H1 (cell line): ENCODE measurements at regions not wholly inside any gene's neighbourhood (a gene's known extent, or its start where the extent isn't known, plus 50 kb on each side); places are given as distances from the start of the nearest gene placed in this dataset.

Experiments used
- CTCF ChIA-PET: fragments of 300-600 bp; sonication (Branson Sonifier 250); formaldehyde crosslinking; loops from one replicate; lab custom pipeline; 2021; ENCODE audit not compliant: partially characterized antibody; lab: Charles Lee
- POLR2A ChIA-PET: fragments of 300-600 bp; sonication (Branson Sonifier 250); formaldehyde crosslinking; loops from one replicate; lab custom pipeline; 2021; ENCODE audit warnings: inconsistent platforms; ENCODE audit not compliant: partially characterized antibody; lab: Charles Lee
- DNase-seq, 2 experiments: peaks; one replicate each; pipeline versions ENCODE4 v3.0.0 to v3.0.0-alpha.2; 2010 to 2022; ENCODE audit warnings: low spot score in 2 of 2, low read depth in 1 of 2, mixed read lengths in 1 of 2
- FAIRE-seq: peaks from 2 replicates; lab custom pipeline; 2011; peaks lifted over from hg19 to GRCh38; lab: Jason Lieb, UNC
- H2AFZ ChIP-seq: 2 replicates; pipeline ENCODE4 v1.8.1; 2012; ENCODE audit warnings: low read length, inconsistent platforms
- H2AK5ac ChIP-seq: 2 replicates; pipeline ENCODE4 v1.6.1; 2013; ENCODE audit warnings: low read depth, low read length
- H2BK120ac ChIP-seq: replicated peaks from 2 replicates; pipeline ENCODE3; 2013; ENCODE audit warnings: low read depth, low read length, inconsistent platforms
- H2BK12ac ChIP-seq: 2 replicates; pipeline ENCODE4 v1.6.1; 2013; ENCODE audit warnings: low read depth, low read length
- H2BK15ac ChIP-seq: 2 replicates; pipeline ENCODE4 v1.6.1; 2013; ENCODE audit warnings: low read length
- H2BK20ac ChIP-seq: 2 replicates; pipeline ENCODE4 v1.6.1; 2013; ENCODE audit warnings: low read length
- H2BK5ac ChIP-seq: 2 replicates; pipeline ENCODE4 v1.6.1; 2013; ENCODE audit warnings: low read depth, low read length
- H3K14ac ChIP-seq: 2 replicates; pipeline ENCODE4 v1.6.1; 2013; ENCODE audit warnings: inconsistent platforms; ENCODE audit not compliant: insufficient read length
- H3K18ac ChIP-seq: 2 replicates; pipeline ENCODE4 v1.6.1; 2013; ENCODE audit warnings: low read length; ENCODE audit errors: extremely low read depth
- H3K23ac ChIP-seq: 2 replicates; pipeline ENCODE4 v1.6.1; 2013; ENCODE audit warnings: inconsistent platforms; ENCODE audit not compliant: insufficient read length
- H3K23me2 ChIP-seq: 2 replicates; pipeline ENCODE4 v1.6.1; 2013; ENCODE audit warnings: low read depth, low read length
- H3K27ac ChIP-seq: 2 replicates; pipeline ENCODE4 v1.6.1; 2011; ENCODE audit warnings: low read depth, low read length, inconsistent platforms
- H3K27me3 ChIP-seq, 4 experiments: replicated peaks in 1 of 4; 1 replicate in 1 of 4; 2 replicates in 3 of 4; pipeline versions ENCODE4 v1.6.1 to v1.8.1; 2011 to 2013; ENCODE audit warnings: low read length in 3 of 4, mild to moderate bottlenecking in 3 of 4, inconsistent platforms in 2 of 4, mixed read lengths in 2 of 4, moderate library complexity in 1 of 4; ENCODE audit not compliant: control insufficient read depth in 3 of 4, insufficient read depth in 3 of 4; ENCODE audit errors: extremely low read depth in 1 of 4
- H3K36me3 ChIP-seq, 4 experiments: 2 replicates each; pipeline versions ENCODE4 v1.6.1 to v1.8.1; 2011 to 2013; ENCODE audit warnings: mild to moderate bottlenecking in 4 of 4, low read length in 3 of 4, moderate library complexity in 2 of 4, control low read depth in 1 of 4, inconsistent platforms in 1 of 4; ENCODE audit not compliant: insufficient read depth in 4 of 4, control insufficient read depth in 2 of 4
- H3K4ac ChIP-seq: replicated peaks from 2 replicates; pipeline ENCODE3; 2013; ENCODE audit warnings: low read length, low read depth, mixed read lengths, inconsistent platforms; ENCODE audit not compliant: insufficient read length
- H3K4me1 ChIP-seq, 4 experiments: replicated peaks in 1 of 4; 1 replicate in 1 of 4; 2 replicates in 3 of 4; pipeline versions ENCODE4 v1.6.1 to v1.8.1; 2011 to 2013; ENCODE audit warnings: low read length in 3 of 4, inconsistent platforms in 2 of 4, mixed read lengths in 1 of 4; ENCODE audit not compliant: insufficient read depth in 4 of 4, control insufficient read depth in 3 of 4
- H3K4me2 ChIP-seq, 2 experiments: 2 replicates each; pipeline versions ENCODE4 v1.6.1 to v1.8.1; 2011 to 2013; ENCODE audit warnings: low read depth in 2 of 2, low read length in 2 of 2, control low read depth in 1 of 2, inconsistent platforms in 1 of 2, mild to moderate bottlenecking in 1 of 2; ENCODE audit not compliant: insufficient read depth in 1 of 2
- H3K4me3 ChIP-seq, 4 experiments: fragments of 200-600, 300-600 bp in 1 of 4; sonication (generic), shearing (Covaris generic), sonication (Bioruptor Twin) in 1 of 4; 2 replicates each; pipeline versions ENCODE4 v1.5.1 to v1.8.1; 2011 to 2016; ENCODE audit warnings: low read length in 4 of 4, low read depth in 3 of 4, control low read depth in 2 of 4, inconsistent platforms in 2 of 4, mild to moderate bottlenecking in 2 of 4, mixed read lengths in 1 of 4, moderate library complexity in 1 of 4; ENCODE audit not compliant: insufficient read depth in 2 of 4; ENCODE audit errors: extremely low read depth in 1 of 4
- H3K56ac ChIP-seq: replicated peaks from 2 replicates; pipeline ENCODE3; 2013; ENCODE audit warnings: low read depth, mild to moderate bottlenecking, mixed read lengths, low read length, inconsistent platforms; ENCODE audit not compliant: insufficient read length
- H3K79me1 ChIP-seq: 2 replicates; pipeline ENCODE4 v1.6.1; 2013; ENCODE audit warnings: low read depth, low read length, control low read depth
- H3K79me2 ChIP-seq, 2 experiments: 2 replicates each; pipeline versions ENCODE4 v1.6.1 to v1.8.1; 2012 to 2013; ENCODE audit warnings: low read length in 2 of 2, mild to moderate bottlenecking in 2 of 2, inconsistent platforms in 1 of 2; ENCODE audit not compliant: insufficient read depth in 2 of 2, control insufficient read depth in 1 of 2
- H3K9ac ChIP-seq, 4 experiments: replicated peaks in 1 of 4; 1 replicate in 1 of 4; 2 replicates in 3 of 4; pipeline versions ENCODE4 v1.6.1 to v1.8.1; 2011 to 2013; ENCODE audit warnings: low read depth in 3 of 4, low read length in 3 of 4, control low read depth in 2 of 4, mild to moderate bottlenecking in 2 of 4, moderate library complexity in 2 of 4, inconsistent platforms in 1 of 4; ENCODE audit errors: extremely low read depth in 1 of 4
- H3K9me3 ChIP-seq, 2 experiments: 2 replicates each; pipeline versions ENCODE4 v1.6.1 to v1.8.1; 2012 to 2013; ENCODE audit warnings: mild to moderate bottlenecking in 2 of 2, moderate library complexity in 2 of 2, control low read depth in 1 of 2, inconsistent platforms in 1 of 2, low read depth in 1 of 2, low read length in 1 of 2, mixed read lengths in 1 of 2; ENCODE audit not compliant: insufficient read depth in 2 of 2
- H4K20me1 ChIP-seq, 2 experiments: replicated peaks in 1 of 2; 2 replicates each; pipeline versions ENCODE3 to v1.8.1; 2011 to 2013; ENCODE audit warnings: inconsistent platforms in 2 of 2, low read length in 2 of 2, mild to moderate bottlenecking in 1 of 2; ENCODE audit not compliant: insufficient read depth in 2 of 2, control insufficient read depth in 1 of 2
- H4K5ac ChIP-seq: 2 replicates; pipeline ENCODE4 v1.6.1; 2013; ENCODE audit warnings: low read length, low read depth, mixed read lengths, inconsistent platforms; ENCODE audit not compliant: insufficient read length
- H4K8ac ChIP-seq: 2 replicates; pipeline ENCODE4 v1.8.0; 2013; ENCODE audit warnings: mild to moderate bottlenecking, moderate library complexity, low read length, inconsistent platforms; ENCODE audit not compliant: insufficient read depth; ENCODE audit errors: extremely low read depth
- H4K91ac ChIP-seq: replicated peaks from 2 replicates; pipeline ENCODE3; 2013; ENCODE audit warnings: low read length, mixed read lengths, inconsistent platforms; ENCODE audit not compliant: insufficient read length
- CBX5 ChIP-seq: fragments of 300-800, 300-1000 bp; sonication (generic); IDR thresholded peaks from 2 replicates; pipeline ENCODE4 v1.7.1; 2016; ENCODE audit warnings: antibody characterized with exemption, low read length, low read depth
- CHD1 ChIP-seq: IDR thresholded peaks from 2 replicates; pipeline ENCODE4 v1.6.1; 2012; ENCODE audit warnings: low read depth, low read length, improper control_type of control experiment
- CREB1 ChIP-seq: IDR thresholded peaks from 2 replicates; pipeline ENCODE4 v1.6.1; 2012; ENCODE audit warnings: inconsistent platforms
- GABPA ChIP-seq: IDR thresholded peaks from 2 replicates; pipeline ENCODE4 v1.6.1; 2011; ENCODE audit warnings: mild to moderate bottlenecking, low read length, moderate library complexity, borderline replicate concordance; ENCODE audit not compliant: insufficient read depth
- HDAC2 ChIP-seq, 2 experiments: fragments of 300-600 bp in 1 of 2; sonication (generic) in 1 of 2; IDR thresholded peaks; 2 replicates each; pipeline ENCODE4 v1.6.1; 2011 to 2012; ENCODE audit warnings: low read depth in 2 of 2, low read length in 2 of 2, mild to moderate bottlenecking in 2 of 2, moderate library complexity in 2 of 2, borderline replicate concordance in 1 of 2, inconsistent platforms in 1 of 2
- RBBP5 ChIP-seq: IDR thresholded peaks from 2 replicates; pipeline ENCODE4 v1.7.1; 2012; ENCODE audit warnings: low read depth, mild to moderate bottlenecking, inconsistent platforms, low read length, moderate library complexity, borderline replicate concordance
- SIN3A ChIP-seq, 2 experiments: IDR thresholded peaks in 1 of 2; conservative IDR thresholded peaks in 1 of 2; 2 replicates each; pipeline ENCODE4 v1.6.1; 2011 to 2012; ENCODE audit warnings: low read length in 2 of 2, improper control_type of control experiment in 1 of 2, low read depth in 1 of 2, mild to moderate bottlenecking in 1 of 2
- WGBS, 2 experiments: shearing (Covaris generic) in 1 of 2; methylation state at CpG; one replicate each; pipeline versions ENCODE4 v1.1.6 to v1.1.7; 2013 to 2015; ENCODE audit warnings: low lambda C conversion rate in 2 of 2, mixed read lengths in 2 of 2, inconsistent platforms in 1 of 2, low coverage in 1 of 2, missing lambda C conversion rate in 1 of 2; ENCODE audit not compliant: insufficient replicate concordance in 2 of 2, insufficient coverage in 1 of 2, insufficient read length in 1 of 2; ENCODE audit errors: extremely low coverage in 1 of 2, missing lambda C conversion rate in 1 of 2; 5-methylcytosine and 5-hydroxymethylcytosine counted together
- TF ChIP-seq, protein P1 (sequence below), 3 experiments: IDR thresholded peaks; 1 replicate in 2 of 3; 2 replicates in 1 of 3; pipeline versions ENCODE4 v1.5.1 to v1.6.1; 2011; ENCODE audit warnings: low read length in 3 of 3, mild to moderate bottlenecking in 3 of 3, inconsistent platforms in 2 of 3, low read depth in 1 of 3, moderate library complexity in 1 of 3; ENCODE audit not compliant: insufficient read depth in 1 of 3; ENCODE audit errors: control extremely low read depth in 1 of 3

- H3K9me3 ChIP-seq = no peaks in the 10 kb centered on the region
- FAIRE-seq (no peak), DNase-seq (no peak)
- no peak overlapping the region for H4K5ac ChIP-seq
- H3K9ac ChIP-seq = no peak overlapping the region
- no peak overlapping the region for H2BK20ac ChIP-seq
- H3K27ac ChIP-seq = no peak overlapping the region
- H4K20me1 ChIP-seq = no peaks in the 10 kb centered on the region
- no peak overlapping the region for H4K8ac ChIP-seq
- no peaks in the 10 kb centered on the region for H3K23me2 ChIP-seq
- H2AFZ ChIP-seq = no peak overlapping the region
- ChIA-PET POLR2A (no interaction called here), CTCF (interaction anchor here (1.4 kb wide), 1 partner anchor 41 kb away, joined by 3 read pairs; no protein-coding TSS in a partner anchor)
- H3K4me3 ChIP-seq = no peak overlapping the region
- H2BK5ac ChIP-seq = no peak overlapping the region
- no peaks in the 10 kb centered on the region for H3K36me3 ChIP-seq
- no peak overlapping the region for H3K4me2 ChIP-seq
- TF ChIP-seq CREB1 (no peak), CHD1 (no peak), CBX5 (no peak), HDAC2 (IDR thresholded peaks at IDR 0.05; ENCODE audit: borderline replicate concordance in 1 of 2, low read depth in 2 of 2, low read length in 2 of 2) (no peak), RBBP5 (no peak), SIN3A (conservative IDR thresholded peaks at IDR 0.05 in 1 of 2, IDR thresholded peaks at IDR 0.05 in 1 of 2; ENCODE audit: low read depth in 1 of 2, low read length in 2 of 2) (no peak), GABPA (no peak)
- TF ChIP-seq, protein P1, sequence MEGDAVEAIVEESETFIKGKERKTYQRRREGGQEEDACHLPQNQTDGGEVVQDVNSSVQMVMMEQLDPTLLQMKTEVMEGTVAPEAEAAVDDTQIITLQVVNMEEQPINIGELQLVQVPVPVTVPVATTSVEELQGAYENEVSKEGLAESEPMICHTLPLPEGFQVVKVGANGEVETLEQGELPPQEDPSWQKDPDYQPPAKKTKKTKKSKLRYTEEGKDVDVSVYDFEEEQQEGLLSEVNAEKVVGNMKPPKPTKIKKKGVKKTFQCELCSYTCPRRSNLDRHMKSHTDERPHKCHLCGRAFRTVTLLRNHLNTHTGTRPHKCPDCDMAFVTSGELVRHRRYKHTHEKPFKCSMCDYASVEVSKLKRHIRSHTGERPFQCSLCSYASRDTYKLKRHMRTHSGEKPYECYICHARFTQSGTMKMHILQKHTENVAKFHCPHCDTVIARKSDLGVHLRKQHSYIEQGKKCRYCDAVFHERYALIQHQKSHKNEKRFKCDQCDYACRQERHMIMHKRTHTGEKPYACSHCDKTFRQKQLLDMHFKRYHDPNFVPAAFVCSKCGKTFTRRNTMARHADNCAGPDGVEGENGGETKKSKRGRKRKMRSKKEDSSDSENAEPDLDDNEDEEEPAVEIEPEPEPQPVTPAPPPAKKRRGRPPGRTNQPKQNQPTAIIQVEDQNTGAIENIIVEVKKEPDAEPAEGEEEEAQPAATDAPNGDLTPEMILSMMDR (IDR thresholded peaks at IDR 0.05; ENCODE audit: control extremely low read depth in 1 of 3, insufficient read depth in 1 of 3, low read depth in 1 of 3, low read length in 3 of 3) = no peak
- H3K27me3 ChIP-seq = no peaks in the 10 kb centered on the region
- no peak overlapping the region for H2BK15ac ChIP-seq
- H3K79me1 ChIP-seq = no peaks in the 10 kb centered on the region
- H2BK120ac ChIP-seq = no peak overlapping the region
- H3K4me1 ChIP-seq = peaks cover 0 to 2% (median 0%) of the 10 kb centered on the region in 4 experiments; a peak in 2 of 7 replicates
- H3K23ac ChIP-seq = no peak overlapping the region
- no peak overlapping the region for H3K14ac ChIP-seq
- no peak overlapping the region for H2AK5ac ChIP-seq
- H3K4ac ChIP-seq = no peak overlapping the region
- no peak overlapping the region for H3K18ac ChIP-seq
- no peak overlapping the region for H4K91ac ChIP-seq
- H3K79me2 ChIP-seq = no peaks in the 10 kb centered on the region
- H2BK12ac ChIP-seq = no peak overlapping the region
- no peak overlapping the region for H3K56ac ChIP-seq
- 65% methylated on average over 5 of the region's 5 CpGs; no CpG with 5 or more reads in 1 of the 2 experiments for WGBS, 2 experiments
These were observed 279.0 kb downstream of the GRIN2B start for GRCh38 chr12:13702381-13702780.
